ENCODE measurements at regions not wholly inside any gene's neighbourhood (a gene's known extent, or its start where the extent isn't known, plus 50 kb on each side); places are given as distances from the start of the nearest gene placed in this dataset.

- TF ChIP-seq CTCF (IDR thresholded peaks at IDR 0.05; ENCODE audit: borderline replicate concordance, extremely low read depth, low read length, poor library complexity, severe bottlenecking) (no peak), EZH2 (IDR thresholded peaks at IDR 0.05; ENCODE audit: borderline replicate concordance, low read depth, low read length, severe bottlenecking) (no peak)
Observed at GRCh38 chr10:116792817-116793216, 50.5 kb upstream of the HSPA12A start.

Data from DND-41 (cell line).